Fibroblast of lung (primary cell): ENCODE measurements at regions not wholly inside any gene's neighbourhood (a gene's known extent, or its start where the extent isn't known, plus 50 kb on each side); places are given as distances from the start of the nearest gene placed in this dataset.

ENCODE experiments used
- CTCF ChIP-seq, 2 donors: IDR thresholded peaks in 1 of 2; conservative IDR thresholded peaks in 1 of 2; 1 replicate in 1 of 2; 2 replicates in 1 of 2; pipeline ENCODE4 v1.5.1; 2011 to 2012; ENCODE audit warnings: low read length in 2 of 2, control low read depth in 1 of 2, inconsistent platforms in 1 of 2, low read depth in 1 of 2, mild to moderate bottlenecking in 1 of 2
- EZH2 ChIP-seq: IDR thresholded peaks from 2 replicates; pipeline ENCODE4 v1.5.1; 2012; ENCODE audit warnings: low read length, control low read depth, mild to moderate bottlenecking; ENCODE audit errors: missing control alignments

- no peak for TF ChIP-seq CTCF (conservative IDR thresholded peaks at IDR 0.05 in 1 of 2, IDR thresholded peaks at IDR 0.05 in 1 of 2; ENCODE audit: low read depth in 1 of 2, low read length in 2 of 2)
- no peak for TF ChIP-seq EZH2
Measured at GRCh38 chr3:181318321-181318720, 328.8 kb upstream of the DNAJC19 start.
